Loucy (cell line): ENCODE measurements at regions not wholly inside any gene's neighbourhood (a gene's known extent, or its start where the extent isn't known, plus 50 kb on each side); places are given as distances from the start of the nearest gene placed in this dataset.

Experiments
- H2AFZ ChIP-seq: fragments of 200-600 bp; sonication (generic); 2 replicates; pipeline ENCODE4 v1.6.0; 2016; ENCODE audit warnings: antibody characterized with exemption, mild to moderate bottlenecking, low read length, moderate library complexity
- H3F3A ChIP-seq: fragments of 200-600 bp; 2 replicates; pipeline ENCODE4 v1.6.0; 2016; ENCODE audit warnings: antibody characterized with exemption, low read depth, mild to moderate bottlenecking
- H3K27me3 ChIP-seq: fragments of 200-600 bp; sonication (generic); 2 replicates; pipeline ENCODE4 v1.6.1; 2014; ENCODE audit warnings: low read length, mild to moderate bottlenecking; ENCODE audit not compliant: insufficient read depth, poor library complexity, severe bottlenecking
- H3K36me3 ChIP-seq: fragments of 200-600 bp; sonication (generic); 2 replicates; pipeline ENCODE4 v1.6.1; 2016; ENCODE audit warnings: low read length; ENCODE audit not compliant: insufficient read depth
- H3K4me1 ChIP-seq: fragments of 200-600 bp; sonication (generic); 2 replicates; pipeline ENCODE4 v1.5.1; 2014; ENCODE audit warnings: low read length, mild to moderate bottlenecking; ENCODE audit not compliant: insufficient read depth, poor library complexity, severe bottlenecking
- H3K4me2 ChIP-seq: fragments of 200-600 bp; sonication (generic); 2 replicates; pipeline ENCODE4 v1.6.0; 2014; ENCODE audit warnings: antibody characterized with exemption, low read length, low read depth, mild to moderate bottlenecking; ENCODE audit not compliant: poor library complexity, severe bottlenecking
- H3K4me3 ChIP-seq: fragments of 200-600 bp; sonication (generic); 2 replicates; pipeline ENCODE4 v1.5.1; 2014; ENCODE audit warnings: low read length, mild to moderate bottlenecking, mixed read lengths; ENCODE audit not compliant: poor library complexity, severe bottlenecking
- H3K79me2 ChIP-seq: fragments of 200-600 bp; sonication (generic); 2 replicates; pipeline ENCODE4 v1.6.1; 2014; ENCODE audit warnings: low read length; ENCODE audit not compliant: insufficient read depth
- H3K9ac ChIP-seq: fragments of 200-600 bp; sonication (generic); 2 replicates; pipeline ENCODE4 v1.6.0; 2014; ENCODE audit warnings: mild to moderate bottlenecking, low read depth, low read length, moderate library complexity; ENCODE audit not compliant: poor library complexity, severe bottlenecking
- H3K9me2 ChIP-seq: fragments of 200-600 bp; sonication (generic); replicated peaks from 2 replicates; pipeline ENCODE4 v1.6.1; 2016; ENCODE audit warnings: low read depth, low read length, mixed read lengths
- H3K9me3 ChIP-seq: fragments of 200-600 bp; sonication (generic); 2 replicates; pipeline ENCODE4 v1.6.1; 2014; ENCODE audit warnings: mild to moderate bottlenecking, antibody characterized with exemption, low read length, low read depth; ENCODE audit not compliant: insufficient read depth
- H4K20me1 ChIP-seq: fragments of 200-600 bp; sonication (generic); 2 replicates; pipeline ENCODE4 v1.6.0; 2014; ENCODE audit warnings: antibody characterized with exemption, low read length, mild to moderate bottlenecking; ENCODE audit not compliant: insufficient read depth, poor library complexity, severe bottlenecking
- EZH2phosphoT487 ChIP-seq: fragments of 200-600 bp; IDR thresholded peaks from 2 replicates; pipeline ENCODE4 v1.6.1; 2018; ENCODE audit warnings: antibody characterized with exemption, mild to moderate bottlenecking, moderate library complexity, borderline replicate concordance
- TF ChIP-seq, protein P1 (sequence below): fragments of 200-600 bp; sonication (generic); conservative IDR thresholded peaks from 2 replicates; pipeline ENCODE4 v1.5.1; 2014; ENCODE audit warnings: mild to moderate bottlenecking, antibody characterized with exemption, low read length

- no peaks in the 10 kb centered on the region for H4K20me1 ChIP-seq
- H3K4me2 ChIP-seq = no peak overlapping the region
- H3K9ac ChIP-seq = no peak overlapping the region
- H3K27me3 ChIP-seq = no peaks in the 10 kb centered on the region
- no peaks in the 10 kb centered on the region for H3K79me2 ChIP-seq
- H3K4me1 ChIP-seq = no peaks in the 10 kb centered on the region
- H3F3A ChIP-seq = no peaks in the 10 kb centered on the region
- no peaks in the 10 kb centered on the region for H3K36me3 ChIP-seq
- no peaks in the 10 kb centered on the region for H3K9me2 ChIP-seq
- H3K4me3 ChIP-seq = no peak overlapping the region
- no peak for TF ChIP-seq EZH2phosphoT487
- TF ChIP-seq, protein P1, sequence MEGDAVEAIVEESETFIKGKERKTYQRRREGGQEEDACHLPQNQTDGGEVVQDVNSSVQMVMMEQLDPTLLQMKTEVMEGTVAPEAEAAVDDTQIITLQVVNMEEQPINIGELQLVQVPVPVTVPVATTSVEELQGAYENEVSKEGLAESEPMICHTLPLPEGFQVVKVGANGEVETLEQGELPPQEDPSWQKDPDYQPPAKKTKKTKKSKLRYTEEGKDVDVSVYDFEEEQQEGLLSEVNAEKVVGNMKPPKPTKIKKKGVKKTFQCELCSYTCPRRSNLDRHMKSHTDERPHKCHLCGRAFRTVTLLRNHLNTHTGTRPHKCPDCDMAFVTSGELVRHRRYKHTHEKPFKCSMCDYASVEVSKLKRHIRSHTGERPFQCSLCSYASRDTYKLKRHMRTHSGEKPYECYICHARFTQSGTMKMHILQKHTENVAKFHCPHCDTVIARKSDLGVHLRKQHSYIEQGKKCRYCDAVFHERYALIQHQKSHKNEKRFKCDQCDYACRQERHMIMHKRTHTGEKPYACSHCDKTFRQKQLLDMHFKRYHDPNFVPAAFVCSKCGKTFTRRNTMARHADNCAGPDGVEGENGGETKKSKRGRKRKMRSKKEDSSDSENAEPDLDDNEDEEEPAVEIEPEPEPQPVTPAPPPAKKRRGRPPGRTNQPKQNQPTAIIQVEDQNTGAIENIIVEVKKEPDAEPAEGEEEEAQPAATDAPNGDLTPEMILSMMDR = no peak
- H3K9me3 ChIP-seq = no peaks in the 10 kb centered on the region
- no peak overlapping the region for H2AFZ ChIP-seq
Measured at GRCh38 chr11:11758603-11759196, 83.1 kb upstream of the USP47 start.

DNA sequence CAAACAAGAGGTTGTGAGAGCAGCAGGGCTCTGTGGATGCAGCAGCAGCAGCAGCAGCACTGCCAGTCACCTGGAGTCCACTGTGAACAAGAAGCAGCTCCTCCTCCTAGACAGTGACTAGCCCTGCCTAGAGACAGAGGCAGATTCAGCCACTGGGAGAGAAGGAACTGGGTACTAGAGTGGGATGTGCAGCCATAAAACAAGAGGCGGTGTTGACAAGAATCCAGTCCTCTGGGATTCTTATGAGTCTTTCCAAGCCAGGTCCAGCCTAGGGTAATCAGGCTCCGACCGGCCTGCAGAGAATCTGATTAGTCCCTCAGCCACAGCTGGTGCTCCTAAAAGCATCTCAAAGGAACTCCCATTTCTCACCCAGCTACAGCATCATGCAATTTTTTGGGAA is 83.9 kb upstream of the USP47 start:
- Histone ChIP-seq H3K9me2 (no peaks in the 10 kb centered on the region), H3K27me3 (no peaks in the 10 kb centered on the region), H3F3A (no peaks in the 10 kb centered on the region), H3K9me3 (no peaks in the 10 kb centered on the region), H3K4me1 (no peaks in the 10 kb centered on the region), H3K4me2 (no peak overlapping the region), H4K20me1 (no peaks in the 10 kb centered on the region), H2AFZ (no peak overlapping the region), H3K36me3 (no peaks in the 10 kb centered on the region), H3K4me3 (no peak overlapping the region), H3K9ac (no peak overlapping the region), H3K79me2 (no peaks in the 10 kb centered on the region)
- TF ChIP-seq, protein P1 = no peak
- no peak for TF ChIP-seq EZH2phosphoT487

DNA sequence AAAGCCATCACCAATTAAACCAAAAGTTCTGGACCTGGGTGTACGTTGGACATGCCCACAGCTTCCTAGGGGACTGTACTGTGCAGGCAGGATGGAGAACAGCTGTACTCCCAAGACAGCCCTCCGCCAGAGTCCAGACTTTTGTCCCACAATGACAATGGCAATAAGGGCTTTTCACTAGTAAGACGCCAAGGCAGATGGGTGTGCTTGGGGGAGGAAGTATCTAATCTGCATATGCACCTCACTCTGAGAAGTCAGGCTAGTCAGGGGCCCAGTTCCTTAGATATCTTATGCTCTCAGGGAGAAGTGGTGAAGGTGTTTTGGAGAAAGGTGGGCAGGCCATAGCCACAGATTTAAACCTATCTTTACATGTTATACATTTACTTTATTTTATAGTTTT is 85.1 kb upstream of the USP47 start:
- H3K9me2 ChIP-seq = no peaks in the 10 kb centered on the region
- H3K4me1 ChIP-seq = no peaks in the 10 kb centered on the region
- no peaks in the 10 kb centered on the region for H3K36me3 ChIP-seq
- no peaks in the 10 kb centered on the region for H3F3A ChIP-seq
- H2AFZ ChIP-seq = no peak overlapping the region
- no peaks in the 10 kb centered on the region for H4K20me1 ChIP-seq
- no peak overlapping the region for H3K4me3 ChIP-seq
- H3K4me2 ChIP-seq = no peak overlapping the region
- no peaks in the 10 kb centered on the region for H3K79me2 ChIP-seq
- H3K27me3 ChIP-seq = no peaks in the 10 kb centered on the region
- TF ChIP-seq, protein P1 = no peak
- TF ChIP-seq EZH2phosphoT487 = no peak
- no peaks in the 10 kb centered on the region for H3K9me3 ChIP-seq
- no peak overlapping the region for H3K9ac ChIP-seq
